Kidney epithelial cell (primary cell): ENCODE measurements at regions not wholly inside any gene's neighbourhood (a gene's known extent, or its start where the extent isn't known, plus 50 kb on each side); places are given as distances from the start of the nearest gene placed in this dataset.
A peak's percentile ranks its signal among the peaks of the same experiment; 100 is the strongest.

Experiments
- DNase-seq: peaks from one replicate; pipeline ENCODE4 v3.0.0-alpha.2; 2010; ENCODE audit warnings: low read depth
- H3K27me3 ChIP-seq: 2 replicates; pipeline ENCODE4 v1.6.0; 2011; ENCODE audit warnings: low read length; ENCODE audit not compliant: control insufficient read depth, insufficient read depth
- H3K36me3 ChIP-seq: 2 replicates; pipeline ENCODE4 v1.5.1; 2011; ENCODE audit warnings: low read length; ENCODE audit not compliant: control insufficient read depth, insufficient read depth
- H3K4me3 ChIP-seq: 2 replicates; pipeline ENCODE4 v1.5.1; 2011; ENCODE audit warnings: low read depth, mild to moderate bottlenecking, control low read depth, low read length
- CTCF ChIP-seq: IDR thresholded peaks from 2 replicates; pipeline ENCODE4 v1.5.1; 2011; ENCODE audit warnings: mild to moderate bottlenecking, moderate library complexity, low read length, control low read depth, inconsistent platforms; ENCODE audit not compliant: insufficient read depth, poor library complexity, severe bottlenecking

GRCh38 chr6:103142902-103143301, 1716.8 kb downstream of the HACE1 start:
- H3K4me3 ChIP-seq: no peak overlapping the region
- no peaks in the 10 kb centered on the region for H3K36me3 ChIP-seq
- no peak for DNase-seq
- TF ChIP-seq CTCF: no peak
- no peaks in the 10 kb centered on the region for H3K27me3 ChIP-seq

- TF ChIP-seq CTCF: no peak
- no peak overlapping the region for H3K4me3 ChIP-seq
- DNase-seq: no peak
- H3K36me3 ChIP-seq: no peaks in the 10 kb centered on the region
- H3K27me3 ChIP-seq: no peaks in the 10 kb centered on the region
These were observed 1719.3 kb downstream of the HACE1 start for GRCh38 chr6:103140308-103141027.

DNA sequence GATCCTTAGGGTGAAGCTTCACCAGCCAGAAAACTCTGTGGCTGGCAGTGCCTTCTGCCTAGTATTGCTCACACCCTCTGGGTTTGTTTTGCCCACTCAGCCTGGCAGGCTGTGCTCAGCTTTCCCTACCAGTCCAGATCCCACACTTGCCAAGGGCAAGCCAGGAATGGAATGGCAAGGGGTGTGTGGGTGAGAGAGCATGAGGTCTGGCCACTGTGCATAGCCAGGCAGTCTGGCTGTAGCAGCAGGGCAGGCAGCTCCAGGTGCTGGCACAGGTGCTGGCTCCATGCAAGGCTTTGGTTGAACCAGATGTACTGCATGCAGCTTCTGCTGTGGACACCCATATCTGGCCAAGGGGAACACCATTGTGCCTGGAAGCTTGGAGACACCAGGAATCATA, 1720.3 kb downstream of the HACE1 start:
- TF ChIP-seq CTCF: no peak
- H3K36me3 ChIP-seq: no peaks in the 10 kb centered on the region
- no peak for DNase-seq
- no peak overlapping the region for H3K4me3 ChIP-seq
- H3K27me3 ChIP-seq: no peaks in the 10 kb centered on the region

DNA sequence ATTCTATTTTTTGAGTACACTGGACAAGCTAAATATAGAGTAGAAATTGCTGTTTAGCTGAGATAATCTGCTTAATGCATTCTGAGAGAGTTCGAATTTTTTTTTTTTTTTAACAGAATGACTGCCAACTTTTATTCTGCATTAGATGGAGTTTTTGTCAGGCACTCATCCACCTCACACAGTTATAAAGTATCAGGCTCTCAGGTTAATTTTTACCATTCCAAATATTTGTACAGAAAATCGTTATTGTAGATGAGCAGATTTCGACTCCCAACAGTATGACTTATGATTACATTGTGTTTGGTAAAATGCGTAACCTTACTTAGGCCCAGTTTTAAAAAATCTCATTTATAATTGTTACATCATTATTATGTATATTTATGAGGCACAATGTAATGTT, 1731.0 kb downstream of the GRIK2 start:
- H3K27me3 ChIP-seq: no peaks in the 10 kb centered on the region
- no peak for TF ChIP-seq CTCF
- no peaks in the 10 kb centered on the region for H3K36me3 ChIP-seq
- no peak overlapping the region for H3K4me3 ChIP-seq
- no peak for DNase-seq

GRCh38 chr6:103122766-103123601, 1729.5 kb downstream of the GRIK2 start:
- Histone ChIP-seq H3K4me3 (no peak overlapping the region), H3K36me3 (no peaks in the 10 kb centered on the region), H3K27me3 (no peaks in the 10 kb centered on the region)
- peak; percentile 31 for DNase-seq
- peak; percentile 78 for TF ChIP-seq CTCF
